HPDE6-E6E7 (cell line): ENCODE measurements at regions not wholly inside any gene's neighbourhood (a gene's known extent, or its start where the extent isn't known, plus 50 kb on each side); places are given as distances from the start of the nearest gene placed in this dataset.

Experiments used
- DNase-seq: peaks from one replicate; pipeline ENCODE4 v3.0.0; 2011; ENCODE audit warnings: missing footprints; ENCODE audit errors: extremely low spot score

GRCh38 chr10:91335147-91335546 lies 75.0 kb upstream of the HECTD2 start:
- DNase-seq, result no peak

DNA sequence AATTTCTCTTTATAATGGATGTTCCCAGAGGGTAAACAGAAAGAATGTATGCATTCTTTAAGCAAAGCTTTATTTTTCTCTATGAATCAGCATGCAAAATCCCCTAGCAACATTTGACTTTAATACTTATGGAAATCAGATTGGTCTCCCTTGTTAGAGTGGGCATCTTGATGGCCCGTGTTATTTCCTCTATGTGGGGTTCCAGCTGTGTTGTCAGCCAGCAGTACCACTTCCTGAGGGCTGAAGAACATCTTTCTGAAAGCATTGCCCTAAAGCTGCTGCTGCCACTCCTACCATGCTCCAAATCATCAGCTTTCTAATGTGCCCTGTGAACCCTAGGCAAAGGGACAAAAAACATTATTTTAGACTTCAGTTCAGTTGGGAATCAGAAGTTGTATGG lies 70.4 kb upstream of the HECTD2 start:
- no peak for DNase-seq

DNA sequence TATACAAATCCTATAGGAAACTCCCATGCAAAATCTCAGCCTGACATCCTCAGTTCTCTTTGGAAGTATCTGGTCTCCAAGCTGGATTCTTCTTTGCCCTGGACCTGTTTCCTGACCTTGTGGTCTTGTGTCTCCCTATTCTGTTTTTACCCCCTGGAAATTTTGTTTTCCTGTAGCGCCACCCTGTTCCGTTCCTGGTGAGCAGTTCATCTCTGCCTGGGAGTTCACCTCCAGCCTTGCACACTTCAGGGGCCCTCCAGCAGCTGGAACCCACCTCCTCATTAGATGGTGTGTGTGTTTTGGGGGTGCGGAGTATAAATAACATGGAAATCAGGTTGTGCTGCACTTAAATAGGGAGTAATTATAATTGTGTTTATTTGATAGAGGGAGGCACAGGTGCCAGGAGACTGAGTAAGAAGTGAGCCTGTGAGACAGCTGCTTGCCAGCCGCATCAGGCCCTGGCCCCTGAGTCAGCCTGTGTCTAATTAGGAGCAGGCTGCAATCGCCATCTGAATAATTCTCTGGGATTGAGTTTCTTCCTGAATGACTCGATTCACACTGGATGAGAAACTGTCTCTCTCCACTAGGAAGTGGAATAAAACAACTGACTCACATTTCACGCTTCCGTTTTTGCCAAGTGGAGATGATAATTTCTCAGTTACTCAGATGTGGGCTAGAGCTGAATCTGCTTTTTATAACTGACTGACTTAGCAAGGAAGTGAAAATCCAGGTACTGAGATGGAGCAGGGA lies 69.4 kb upstream of the HECTD2 start:
- DNase-seq, result peak; percentile 82

DNA sequence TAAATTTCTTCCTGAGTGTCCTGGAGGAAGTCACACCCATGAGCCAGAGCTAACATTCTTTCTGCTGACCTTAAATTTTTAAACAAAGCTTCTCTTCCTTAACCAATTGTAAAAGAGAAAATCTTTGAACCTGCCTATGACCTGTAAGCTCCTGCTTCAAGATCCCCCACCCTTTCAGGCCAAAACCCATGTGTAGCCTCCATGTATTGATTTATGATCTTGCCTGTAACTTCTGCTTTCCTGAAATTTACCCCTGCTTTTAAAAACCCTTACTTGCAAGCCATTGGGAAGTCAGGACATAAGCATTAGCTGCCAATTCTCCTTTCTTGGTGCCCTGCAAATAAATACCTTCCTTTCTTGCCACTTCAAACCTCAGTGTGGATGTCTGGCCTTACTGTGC lies 68.5 kb upstream of the HECTD2 start:
- no peak for DNase-seq

- no peak for DNase-seq
These were observed 67.1 kb upstream of the HECTD2 start for GRCh38 chr10:91343010-91343409.

- DNase-seq, result no peak
These were observed 65.9 kb upstream of the HECTD2 start for GRCh38 chr10:91344117-91344856.

- no peak for DNase-seq
These were observed 64.4 kb upstream of the HECTD2 start for GRCh38 chr10:91345716-91346115.

DNA sequence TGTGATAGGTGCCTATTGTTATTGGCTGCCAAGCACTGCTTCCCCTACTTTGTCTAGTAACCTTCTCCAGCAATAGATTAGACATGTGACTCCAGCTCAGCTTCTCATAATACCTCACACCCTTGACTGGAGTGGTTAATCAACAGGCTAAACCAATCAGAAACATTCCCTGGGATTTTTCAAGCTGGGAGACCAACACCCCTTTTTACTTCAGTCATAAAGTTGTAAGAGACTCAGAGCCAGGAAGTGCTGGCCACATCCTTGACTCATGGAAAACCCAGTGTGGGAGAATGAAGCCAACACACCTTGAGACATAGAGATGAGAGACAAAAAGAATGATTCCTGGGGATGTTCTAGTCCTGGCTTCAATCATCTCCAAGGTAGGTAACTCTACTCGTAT lies 62.6 kb upstream of the HECTD2 start:
- no peak for DNase-seq

GRCh38 chr10:91349381-91349780 lies 60.8 kb upstream of the HECTD2 start:
- no peak for DNase-seq

GRCh38 chr10:91350651-91351081 lies 59.5 kb upstream of the HECTD2 start:
- DNase-seq, result no peak

GRCh38 chr10:91352760-91353159 lies 57.4 kb upstream of the HECTD2 start:
- no peak for DNase-seq

DNA sequence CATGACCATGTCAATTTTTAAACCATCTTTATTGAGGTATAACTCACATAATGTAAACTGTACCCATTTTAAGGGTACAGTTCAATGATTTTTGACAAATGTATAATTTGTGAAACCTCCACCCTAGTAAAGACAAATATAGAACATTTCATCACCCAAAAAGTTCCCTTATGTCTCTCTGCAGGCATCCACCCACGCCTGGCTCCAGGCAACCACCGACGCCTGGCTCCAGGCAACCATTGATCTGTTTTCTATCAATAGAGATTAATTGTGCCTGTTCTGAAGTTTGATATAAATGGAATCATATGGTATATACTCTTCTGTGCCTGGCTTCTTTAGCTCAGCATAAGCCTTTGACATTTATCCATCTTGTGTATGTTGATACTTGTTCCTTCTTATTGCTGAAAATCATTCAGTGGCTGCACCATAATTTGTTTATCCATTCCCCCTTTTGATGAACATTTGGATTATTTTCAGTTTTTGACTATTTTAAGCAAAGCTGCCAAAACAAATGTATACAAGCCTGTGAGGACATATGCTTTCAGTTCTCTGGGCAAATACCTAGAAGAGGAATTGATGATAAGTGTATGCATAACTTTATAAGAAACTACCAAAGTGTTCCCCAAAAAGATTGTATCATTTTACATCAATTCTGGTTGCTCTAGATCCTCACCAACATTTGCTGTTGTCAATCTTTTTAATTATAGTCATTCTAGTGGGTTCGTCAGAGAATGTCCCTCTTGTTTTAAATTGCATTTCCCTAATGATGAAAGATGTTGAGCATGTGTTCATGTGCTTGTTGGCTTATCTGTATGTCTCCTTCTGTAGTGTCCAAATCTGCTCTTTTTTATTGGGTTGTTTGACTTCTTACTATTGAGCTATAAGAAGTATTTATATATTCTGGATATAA lies 55.7 kb upstream of the HECTD2 start:
- no peak for DNase-seq

DNA sequence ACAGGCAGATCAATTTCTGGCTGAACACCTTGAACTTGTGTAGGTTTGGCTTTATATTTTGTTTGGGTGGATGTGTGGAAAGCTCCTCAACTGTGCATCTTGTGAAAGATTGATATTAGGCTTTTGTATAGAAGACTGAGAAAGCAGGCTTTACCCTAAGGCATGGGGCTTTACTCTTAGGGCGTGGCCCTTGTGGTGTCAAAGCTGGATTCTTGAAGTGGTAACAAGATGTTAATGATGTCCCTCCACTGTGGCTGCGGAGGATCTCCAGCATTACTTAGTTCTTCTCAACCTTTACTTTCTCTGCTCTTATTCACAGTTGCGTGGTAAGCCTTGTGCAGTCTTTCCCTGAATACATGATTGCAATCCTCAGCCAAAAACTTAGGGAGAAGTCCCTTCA lies 54.1 kb upstream of the HECTD2 start:
- no peak for DNase-seq

DNA sequence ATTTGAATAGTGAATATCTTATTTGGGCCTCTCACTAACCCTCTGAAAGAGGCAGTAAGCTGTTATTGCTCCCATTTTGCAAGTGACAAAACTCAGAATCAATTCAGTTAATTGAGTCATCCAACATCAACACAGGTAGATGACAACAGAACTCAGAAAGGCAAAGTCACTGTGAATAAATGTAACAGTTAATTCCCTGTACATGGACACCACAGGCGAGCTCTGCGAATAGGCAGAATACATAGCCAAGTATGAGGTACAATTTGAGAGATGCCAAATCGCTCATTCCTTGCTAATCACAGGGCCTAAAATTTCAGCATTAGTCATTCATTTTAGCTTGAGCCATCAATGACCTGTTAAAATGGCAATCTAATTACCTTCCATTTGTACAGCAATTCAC lies 52.6 kb upstream of the HECTD2 start:
- no peak for DNase-seq
